ENCODE measurements at regions not wholly inside any gene's neighbourhood (a gene's known extent, or its start where the extent isn't known, plus 50 kb on each side); places are given as distances from the start of the nearest gene placed in this dataset.

DNA sequence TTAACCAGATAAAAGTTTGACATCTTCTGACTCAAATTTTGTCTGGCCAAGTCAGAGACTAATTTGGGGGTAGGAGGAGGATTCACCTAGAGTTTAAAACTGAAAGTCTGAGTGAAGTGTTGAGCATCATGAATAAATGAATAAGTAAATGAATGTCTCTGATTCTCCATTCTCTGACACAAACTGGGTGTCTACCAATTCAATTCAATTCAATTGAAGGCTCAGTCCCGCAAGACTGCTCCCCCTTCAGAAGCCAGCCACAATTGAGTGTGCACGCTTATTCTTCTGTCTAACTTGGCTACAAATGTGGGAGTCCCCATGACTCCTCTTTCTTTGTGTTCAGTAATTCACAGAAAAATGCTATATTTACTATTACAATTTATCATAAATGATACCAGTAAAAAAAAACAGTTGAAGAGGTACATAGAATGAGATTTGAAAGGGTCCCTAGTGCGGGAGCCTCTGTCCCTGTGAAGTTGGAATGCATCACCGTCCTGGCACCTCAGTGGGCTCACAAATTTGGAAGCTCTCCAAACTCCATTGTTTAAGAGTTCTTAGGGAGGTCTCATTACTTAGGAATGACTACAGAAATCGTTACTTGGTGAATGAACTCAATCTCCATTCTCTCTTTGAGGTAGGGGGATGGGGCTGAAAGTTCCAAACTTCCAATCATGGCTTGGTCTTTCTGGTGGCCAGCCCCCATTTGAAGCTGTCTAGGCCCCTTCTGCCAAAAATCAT is 243.7 kb upstream of the PHYHIPL start:
- ATAC-seq (ENCODE audit: low read depth) (no peak), DNase-seq (no peak)
- Histone ChIP-seq H4K20me1 (ENCODE audit: control insufficient read depth, insufficient read depth, low read length, poor library complexity, severe bottlenecking) (no peaks in the 10 kb centered on the region), H3K9me3 (ENCODE audit: control extremely low read depth in 1 of 3, control insufficient read depth in 2 of 3, insufficient read depth in 1 of 3, low read length in 2 of 3) (no peaks in the 10 kb centered on the region), H3K36me3 (replicated peaks in 1 of 2; ENCODE audit: control extremely low read depth in 1 of 2, control insufficient read depth in 1 of 2, extremely low read depth in 1 of 2, insufficient read depth in 2 of 2, low read length in 1 of 2) (no peaks in the 10 kb centered on the region), H3K4me2 (replicated peaks; ENCODE audit: low read depth, low read length, poor library complexity, severe bottlenecking) (no peak overlapping the region), H3K4me1 (ENCODE audit: control insufficient read depth in 2 of 2, insufficient read depth in 2 of 2, low read length in 2 of 2) (no peaks in the 10 kb centered on the region), H3K79me2 (ENCODE audit: control insufficient read depth, insufficient read depth, low read length) (no peaks in the 10 kb centered on the region), H2AFZ (ENCODE audit: insufficient read depth, low read depth, low read length, poor library complexity, severe bottlenecking) (no peak overlapping the region), H3K27ac (ENCODE audit: low read length in 2 of 2) (no peak overlapping the region), H3K9ac (ENCODE audit: low read length) (no peak overlapping the region), H3K4me3 (ENCODE audit: control extremely low read depth in 1 of 5, extremely low read depth in 1 of 5, insufficient read depth in 1 of 5, low read depth in 2 of 5, low read length in 4 of 5) (no peak overlapping the region), H3K27me3 (replicated peaks in 1 of 4; ENCODE audit: control extremely low read depth in 1 of 4, control insufficient read depth in 3 of 4, insufficient read depth in 4 of 4, low read length in 3 of 4) (no peaks in the 10 kb centered on the region)
- ChIA-PET POLR2A (no interaction called here), CTCF (no interaction called here)
- TF ChIP-seq EZH2 (IDR thresholded peaks at IDR 0.05; ENCODE audit: borderline replicate concordance, insufficient read depth, low read depth, low read length, poor library complexity, severe bottlenecking): no peak
- TF ChIP-seq, protein P1, sequence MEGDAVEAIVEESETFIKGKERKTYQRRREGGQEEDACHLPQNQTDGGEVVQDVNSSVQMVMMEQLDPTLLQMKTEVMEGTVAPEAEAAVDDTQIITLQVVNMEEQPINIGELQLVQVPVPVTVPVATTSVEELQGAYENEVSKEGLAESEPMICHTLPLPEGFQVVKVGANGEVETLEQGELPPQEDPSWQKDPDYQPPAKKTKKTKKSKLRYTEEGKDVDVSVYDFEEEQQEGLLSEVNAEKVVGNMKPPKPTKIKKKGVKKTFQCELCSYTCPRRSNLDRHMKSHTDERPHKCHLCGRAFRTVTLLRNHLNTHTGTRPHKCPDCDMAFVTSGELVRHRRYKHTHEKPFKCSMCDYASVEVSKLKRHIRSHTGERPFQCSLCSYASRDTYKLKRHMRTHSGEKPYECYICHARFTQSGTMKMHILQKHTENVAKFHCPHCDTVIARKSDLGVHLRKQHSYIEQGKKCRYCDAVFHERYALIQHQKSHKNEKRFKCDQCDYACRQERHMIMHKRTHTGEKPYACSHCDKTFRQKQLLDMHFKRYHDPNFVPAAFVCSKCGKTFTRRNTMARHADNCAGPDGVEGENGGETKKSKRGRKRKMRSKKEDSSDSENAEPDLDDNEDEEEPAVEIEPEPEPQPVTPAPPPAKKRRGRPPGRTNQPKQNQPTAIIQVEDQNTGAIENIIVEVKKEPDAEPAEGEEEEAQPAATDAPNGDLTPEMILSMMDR (IDR thresholded peaks at IDR 0.05): no peak
- peaks cover 5% of the 10 kb centered on the region for H3K27me3 Mint-ChIP-seq
- H3K4me1 Mint-ChIP-seq: no peaks in the 10 kb centered on the region
- intact Hi-C loops (cut with micrococcal nuclease): no loop called here
- H3K9me3 Mint-ChIP-seq (ENCODE audit: insufficient read depth): peaks cover 3% of the 10 kb centered on the region
- WGBS (ENCODE audit: insufficient coverage): 93% methylated on average over 3 of the region's 5 CpGs
- no peak overlapping the region for H3K4me3 Mint-ChIP-seq
- H3K27ac Mint-ChIP-seq: no peak overlapping the region

DNA sequence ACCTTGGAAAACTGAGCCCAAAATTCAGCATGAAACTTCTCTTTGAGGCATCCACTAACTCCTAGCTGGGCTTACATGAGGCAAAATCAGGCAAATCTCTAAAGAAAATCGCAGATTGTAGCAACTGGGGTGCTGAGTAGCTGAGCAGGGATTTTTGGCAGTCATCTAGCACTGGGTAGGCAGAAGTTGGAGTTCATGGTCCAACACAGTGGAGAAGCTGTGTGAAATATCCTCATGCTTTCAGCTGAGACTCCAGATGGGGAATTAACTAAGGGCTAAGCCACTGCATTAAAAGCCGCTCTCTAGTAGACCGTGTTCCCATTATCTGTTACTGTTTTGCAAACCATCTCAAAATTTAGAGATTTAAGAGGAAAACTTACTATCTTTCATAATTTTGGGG is 240.1 kb upstream of the PHYHIPL start:
- H3K9ac ChIP-seq (ENCODE audit: low read length): no peak overlapping the region
- DNase-seq: no peak
- no peak overlapping the region for H3K4me3 Mint-ChIP-seq
- H3K27ac Mint-ChIP-seq: no peak overlapping the region
- H4K20me1 ChIP-seq (ENCODE audit: control insufficient read depth, insufficient read depth, low read length, poor library complexity, severe bottlenecking): no peaks in the 10 kb centered on the region
- H3K4me1 Mint-ChIP-seq: no peaks in the 10 kb centered on the region
- H3K27me3 ChIP-seq (replicated peaks in 1 of 4; ENCODE audit: control extremely low read depth in 1 of 4, control insufficient read depth in 3 of 4, insufficient read depth in 4 of 4, low read length in 3 of 4): no peaks in the 10 kb centered on the region
- WGBS (ENCODE audit: insufficient coverage): 88% methylated on average over 1 of the region's 3 CpGs
- no peaks in the 10 kb centered on the region for H3K4me1 ChIP-seq (ENCODE audit: control insufficient read depth in 2 of 2, insufficient read depth in 2 of 2, low read length in 2 of 2)
- peaks cover 5% of the 10 kb centered on the region for H3K27me3 Mint-ChIP-seq
- no peak overlapping the region for H3K4me2 ChIP-seq (replicated peaks; ENCODE audit: low read depth, low read length, poor library complexity, severe bottlenecking)
- intact Hi-C loops (cut with micrococcal nuclease): no loop called here
- no peaks in the 10 kb centered on the region for H3K79me2 ChIP-seq (ENCODE audit: control insufficient read depth, insufficient read depth, low read length)
- ATAC-seq (ENCODE audit: low read depth): no peak
- no peak overlapping the region for H3K27ac ChIP-seq (ENCODE audit: low read length in 2 of 2)
- ChIA-PET POLR2A (no interaction called here), CTCF (no interaction called here)
- H3K4me3 ChIP-seq (ENCODE audit: control extremely low read depth in 1 of 5, extremely low read depth in 1 of 5, insufficient read depth in 1 of 5, low read depth in 2 of 5, low read length in 4 of 5): no peak overlapping the region
- TF ChIP-seq, protein P1 (IDR thresholded peaks at IDR 0.05): no peak
- no peak for TF ChIP-seq EZH2 (IDR thresholded peaks at IDR 0.05; ENCODE audit: borderline replicate concordance, insufficient read depth, low read depth, low read length, poor library complexity, severe bottlenecking)
- no peak overlapping the region for H2AFZ ChIP-seq (ENCODE audit: insufficient read depth, low read depth, low read length, poor library complexity, severe bottlenecking)
- no peaks in the 10 kb centered on the region for H3K36me3 ChIP-seq (replicated peaks in 1 of 2; ENCODE audit: control extremely low read depth in 1 of 2, control insufficient read depth in 1 of 2, extremely low read depth in 1 of 2, insufficient read depth in 2 of 2, low read length in 1 of 2)
- H3K9me3 Mint-ChIP-seq (ENCODE audit: insufficient read depth): no peaks in the 10 kb centered on the region
- no peaks in the 10 kb centered on the region for H3K9me3 ChIP-seq (ENCODE audit: control extremely low read depth in 1 of 3, control insufficient read depth in 2 of 3, insufficient read depth in 1 of 3, low read length in 2 of 3)

Measured in B cell (primary cell).